Left lung (tissue), 4 donors: ENCODE measurements at regions not wholly inside any gene's neighbourhood (a gene's known extent, or its start where the extent isn't known, plus 50 kb on each side); places are given as distances from the start of the nearest gene placed in this dataset.

Source experiments
- ATAC-seq: fragments of 200-7000 bp; cut with Tn5 transposase; one replicate; pipeline ENCODE4 v1.9.1; 2020; ENCODE audit warnings: moderate library complexity
- DNase-seq, 4 donors: peaks; one replicate each; pipeline ENCODE4 v3.0.0-alpha.2; 2013 to 2020
- H3K27ac ChIP-seq, 2 donors: fragments of 200-600 bp; sonication (generic) in 1 of 2; one replicate each; pipeline versions ENCODE4 v1.5.0 to v1.8.0; 2020 to 2021
- H3K27me3 ChIP-seq, 2 donors: fragments of 200-600 bp; sonication (generic) in 1 of 2; one replicate each; pipeline versions ENCODE4 v1.5.0 to v1.8.0; 2020 to 2021
- H3K36me3 ChIP-seq, 2 donors: fragments of 200-600 bp; sonication (generic) in 1 of 2; one replicate each; pipeline versions ENCODE4 v1.5.0 to v1.8.0; 2020 to 2021
- H3K4me1 ChIP-seq, 2 donors: fragments of 200-600 bp; one replicate each; pipeline ENCODE4 v1.8.0; 2021
- H3K4me3 ChIP-seq, 2 donors: fragments of 200-600 bp; sonication (generic) in 1 of 2; one replicate each; pipeline versions ENCODE4 v1.5.0 to v1.8.0; 2020 to 2021; ENCODE audit warnings: mild to moderate bottlenecking in 1 of 2
- H3K9me3 ChIP-seq, 2 donors: fragments of 200-600 bp; sonication (generic) in 1 of 2; one replicate each; pipeline versions ENCODE4 v1.5.0 to v1.8.0; 2020 to 2021
- CTCF ChIP-seq, 2 donors: fragments of 200-600 bp; sonication (generic) in 1 of 2; IDR thresholded peaks; one replicate each; pipeline versions ENCODE4 v1.5.0 to v1.8.0; 2021; ENCODE audit warnings: antibody characterized with exemption in 2 of 2
- intact Hi-C, 2 donors: fragments of 100-400 bp; cut with DNase I; formaldehyde crosslinking; loops; one replicate each; pipeline versions ENCODE4 v1.11.2 to v1.14.2; 2022
- donor health status: DM: no; HTN: yes; CAD: no.
- donor health status: DM: no; HTN: no; CAD: no.

GRCh38 chr2:7992612-7993602 is 688.9 kb upstream of the ID2 start:
- Histone ChIP-seq H3K4me1 (no peaks in the 10 kb centered on the region), H3K9me3 (no peaks in the 10 kb centered on the region), H3K36me3 (no peaks in the 10 kb centered on the region), H3K27me3 (no peaks in the 10 kb centered on the region), H3K27ac (no peak overlapping the region), H3K4me3 (no peak overlapping the region)
- DNase-seq: no peak
- intact Hi-C loops: no loop called here
- no peak for TF ChIP-seq CTCF (IDR thresholded peaks at IDR 0.05)
- ATAC-seq: no peak

GRCh38 chr2:7994397-7994951 is 687.4 kb upstream of the ID2 start:
- no peak overlapping the region for H3K4me3 ChIP-seq
- ATAC-seq: no peak
- intact Hi-C loops: no loop called here

GRCh38 chr2:7997279-7997678 is 684.6 kb upstream of the ID2 start:
- H3K9me3 ChIP-seq: no peaks in the 10 kb centered on the region
- no peak overlapping the region for H3K27ac ChIP-seq
- intact Hi-C loops: no loop called here
- no peak for DNase-seq
- no peak overlapping the region for H3K4me3 ChIP-seq
- no peak for ATAC-seq
- no peak for TF ChIP-seq CTCF (IDR thresholded peaks at IDR 0.05)
- H3K27me3 ChIP-seq: no peaks in the 10 kb centered on the region
- no peaks in the 10 kb centered on the region for H3K36me3 ChIP-seq
- no peaks in the 10 kb centered on the region for H3K4me1 ChIP-seq

More at GRCh38 chr2:7994397-7994951, 687.4 kb upstream of the ID2 start:
- Histone ChIP-seq H3K27me3 (no peaks in the 10 kb centered on the region), H3K27ac (no peak overlapping the region), H3K9me3 (no peaks in the 10 kb centered on the region), H3K36me3 (no peaks in the 10 kb centered on the region), H3K4me1 (no peaks in the 10 kb centered on the region)
- DNase-seq: no peak
- no peak for TF ChIP-seq CTCF (IDR thresholded peaks at IDR 0.05)

GRCh38 chr2:7999683-8000476 is 682.0 kb upstream of the ID2 start:
- Histone ChIP-seq H3K27me3 (no peaks in the 10 kb centered on the region), H3K9me3 (no peaks in the 10 kb centered on the region), H3K36me3 (no peaks in the 10 kb centered on the region), H3K4me3 (no peak overlapping the region), H3K27ac (no peak overlapping the region), H3K4me1 (peaks cover 0 to 6% of the 10 kb centered on the region in 2 donors)
- TF ChIP-seq CTCF (IDR thresholded peaks at IDR 0.05): no peak
- intact Hi-C loops: no loop called here
- ATAC-seq (no peak), DNase-seq (no peak)

GRCh38 chr2:8000870-8001269 is 681.0 kb upstream of the ID2 start:
- no peak for TF ChIP-seq CTCF (IDR thresholded peaks at IDR 0.05)
- DNase-seq (no peak), ATAC-seq (no peak)
- intact Hi-C loops: no loop called here
- no peak overlapping the region for H3K4me3 ChIP-seq
- no peaks in the 10 kb centered on the region for H3K36me3 ChIP-seq
- H3K27me3 ChIP-seq: no peaks in the 10 kb centered on the region
- H3K9me3 ChIP-seq: no peaks in the 10 kb centered on the region
- no peak overlapping the region for H3K27ac ChIP-seq
- H3K4me1 ChIP-seq: peaks cover 0 to 6% of the 10 kb centered on the region in 2 donors
